Neural progenitor cell (in vitro differentiated cells): ENCODE measurements at regions not wholly inside any gene's neighbourhood (a gene's known extent, or its start where the extent isn't known, plus 50 kb on each side); places are given as distances from the start of the nearest gene placed in this dataset.
"Not testable (repeated sequence)": the region's sequence is repeated elsewhere in the genome, so short reads cannot be mapped to it uniquely, and the experiment has no call there.

ENCODE experiments used
- DNase-seq: peaks from one replicate; pipeline ENCODE4 v3.0.0-alpha.2; 2016; ENCODE audit warnings: low spot score
- H2AFZ ChIP-seq: fragments of 200-600 bp; sonication (generic); replicated peaks from 2 replicates; pipeline ENCODE4 v1.6.1; 2016; ENCODE audit warnings: antibody characterized with exemption
- H3F3A ChIP-seq: fragments of 200-600 bp; sonication (generic); 2 replicates; pipeline ENCODE4 v1.6.1; 2016; ENCODE audit warnings: antibody characterized with exemption, low read depth
- H3K27ac ChIP-seq: fragments of 200-600 bp; sonication (generic); 2 replicates; pipeline ENCODE4 v1.5.1; 2016; ENCODE audit warnings: mild to moderate bottlenecking
- H3K27me3 ChIP-seq: fragments of 200-600 bp; sonication (generic); 2 replicates; pipeline ENCODE4 v1.6.1; 2016; ENCODE audit warnings: mild to moderate bottlenecking, moderate library complexity
- H3K36me3 ChIP-seq: fragments of 200-600 bp; sonication (generic); 2 replicates; pipeline ENCODE4 v1.5.1; 2016
- H3K4me1 ChIP-seq: fragments of 200-600 bp; sonication (generic); 2 replicates; pipeline ENCODE4 v1.6.1; 2016; ENCODE audit warnings: mixed run types
- H3K4me2 ChIP-seq: fragments of 200-600 bp; sonication (generic); 2 replicates; pipeline ENCODE4 v1.6.1; 2016
- H3K4me3 ChIP-seq: fragments of 200-600 bp; sonication (generic); 2 replicates; pipeline ENCODE4 v1.5.1; 2016
- H3K79me2 ChIP-seq: fragments of 200-600 bp; sonication (generic); 2 replicates; pipeline ENCODE4 v1.6.1; 2016; ENCODE audit warnings: low read depth
- H3K9ac ChIP-seq: fragments of 200-600 bp; sonication (generic); 2 replicates; pipeline ENCODE4 v1.6.1; 2016
- H3K9me3 ChIP-seq: fragments of 200-600 bp; sonication (generic); 2 replicates; pipeline ENCODE4 v1.5.1; 2016; ENCODE audit warnings: low read depth
- H4K20me1 ChIP-seq: fragments of 200-600 bp; sonication (generic); 2 replicates; pipeline ENCODE4 v1.6.1; 2016; ENCODE audit warnings: low read depth
- H3K27ac Mint-ChIP-seq: 3 replicates; pipeline ENCODE4 v1.8.0; 2021; ENCODE audit warnings: mixed read lengths
- H3K27me3 Mint-ChIP-seq: 2 replicates; pipeline ENCODE4 v1.8.0; 2022; ENCODE audit warnings: low read depth, mild to moderate bottlenecking, inconsistent platforms, moderate library complexity, mixed read lengths; ENCODE audit not compliant: insufficient read depth
- H3K36me3 Mint-ChIP-seq: 3 replicates; pipeline ENCODE4 v1.8.0; 2021; ENCODE audit warnings: mixed read lengths
- H3K4me1 Mint-ChIP-seq: 3 replicates; pipeline ENCODE4 v1.8.0; 2021; ENCODE audit warnings: mixed read lengths
- H3K4me3 Mint-ChIP-seq: 3 replicates; pipeline ENCODE4 v1.8.0; 2021; ENCODE audit warnings: mild to moderate bottlenecking, moderate library complexity, mixed read lengths
- H3K9me3 Mint-ChIP-seq: 3 replicates; pipeline ENCODE4 v1.8.0; 2020; ENCODE audit warnings: mixed read lengths
- CTCF ChIP-seq: fragments of 200-600 bp; sonication (generic); IDR thresholded peaks from 2 replicates; pipeline ENCODE4 v1.5.1; 2017; ENCODE audit warnings: antibody characterized with exemption, mild to moderate bottlenecking
- EZH2 ChIP-seq: fragments of 200-600 bp; sonication (generic); IDR thresholded peaks from 2 replicates; pipeline ENCODE4 v1.6.1; 2017; ENCODE audit warnings: antibody characterized with exemption, mild to moderate bottlenecking, moderate library complexity
- EZH2phosphoT487 ChIP-seq: fragments of 200-600 bp; sonication (generic); IDR thresholded peaks from 2 replicates; pipeline ENCODE4 v1.6.1; 2017; ENCODE audit warnings: antibody characterized with exemption

GRCh38 chr12:114064497-114064896 is 98.4 kb upstream of the RBM19 start:
- Histone ChIP-seq H3K9ac (no peak overlapping the region), H2AFZ (no peak overlapping the region), H3K4me2 (no peak overlapping the region), H3K36me3 (no peaks in the 10 kb centered on the region), H3K4me3 (peak overlapping the region; percentile 36), H3K79me2 (no peaks in the 10 kb centered on the region), H3K27ac (no peak overlapping the region), H3F3A (no peaks in the 10 kb centered on the region), H3K4me1 (no peaks in the 10 kb centered on the region), H3K9me3 (no peaks in the 10 kb centered on the region), H4K20me1 (no peaks in the 10 kb centered on the region), H3K27me3 (peaks cover 61% of the 10 kb centered on the region)
- no peak for TF ChIP-seq CTCF
- peak; percentile 53 for TF ChIP-seq EZH2phosphoT487
- TF ChIP-seq EZH2, result peak; percentile 68
- DNase-seq, result no peak
- Mint-ChIP-seq H3K9me3 (no peaks in the 10 kb centered on the region), H3K36me3 (no peaks in the 10 kb centered on the region), H3K27me3 (peaks cover 28% of the 10 kb centered on the region), H3K27ac (no peak overlapping the region), H3K4me3 (no peak overlapping the region), H3K4me1 (no peaks in the 10 kb centered on the region)

- not testable (repeated sequence) for H3K36me3 ChIP-seq, H3F3A ChIP-seq, H3K9me3 Mint-ChIP-seq, H3K9ac ChIP-seq, H3K36me3 Mint-ChIP-seq, H4K20me1 ChIP-seq, H3K4me3 Mint-ChIP-seq, H3K27ac Mint-ChIP-seq, H2AFZ ChIP-seq, H3K79me2 ChIP-seq, H3K9me3 ChIP-seq, H3K4me1 Mint-ChIP-seq, DNase-seq, H3K27ac ChIP-seq, H3K4me1 ChIP-seq
- H3K27me3 Mint-ChIP-seq, result peaks cover 26% of the 10 kb centered on the region
- H3K4me3 ChIP-seq, result peak overlapping the region; percentile 36
- H3K27me3 ChIP-seq, result peaks cover 61% of the 10 kb centered on the region
- TF ChIP-seq EZH2phosphoT487 (peak; percentile 86), EZH2 (peak; percentile 89)
- peak overlapping the region; percentile 74 for H3K4me2 ChIP-seq
Measured at GRCh38 chr12:114064034-114064433, 97.9 kb upstream of the RBM19 start.

- H2AFZ ChIP-seq, result no peak overlapping the region
- H3K36me3 Mint-ChIP-seq, result no peaks in the 10 kb centered on the region
- H4K20me1 ChIP-seq, result no peaks in the 10 kb centered on the region
- no peaks in the 10 kb centered on the region for H3F3A ChIP-seq
- H3K79me2 ChIP-seq, result no peaks in the 10 kb centered on the region
- H3K4me1 Mint-ChIP-seq, result no peaks in the 10 kb centered on the region
- no peak overlapping the region for H3K27ac Mint-ChIP-seq
- H3K9ac ChIP-seq, result no peak overlapping the region
- H3K9me3 Mint-ChIP-seq, result no peaks in the 10 kb centered on the region
- H3K4me2 ChIP-seq, result peak overlapping the region; percentile 74
- TF ChIP-seq EZH2 (no peak), CTCF (no peak), EZH2phosphoT487 (no peak)
- DNase-seq, result no peak
- H3K27me3 ChIP-seq, result peaks cover 61% of the 10 kb centered on the region
- peak overlapping the region; percentile 36 for H3K4me3 ChIP-seq
- H3K36me3 ChIP-seq, result no peaks in the 10 kb centered on the region
- no peak overlapping the region for H3K27ac ChIP-seq
- H3K9me3 ChIP-seq, result no peaks in the 10 kb centered on the region
- no peak overlapping the region for H3K4me3 Mint-ChIP-seq
- H3K27me3 Mint-ChIP-seq, result peaks cover 26% of the 10 kb centered on the region
- no peaks in the 10 kb centered on the region for H3K4me1 ChIP-seq
Measured at GRCh38 chr12:114063435-114063834, 97.3 kb upstream of the RBM19 start.

GRCh38 chr12:114056351-114056750 is 90.2 kb upstream of the RBM19 start:
- not testable (repeated sequence) for H3K4me1 Mint-ChIP-seq, H3K9me3 ChIP-seq, H3K27ac ChIP-seq, H3K27me3 ChIP-seq, H3K9me3 Mint-ChIP-seq, H3K4me2 ChIP-seq, H3K4me3 Mint-ChIP-seq, DNase-seq, H3K79me2 ChIP-seq, H3F3A ChIP-seq, H3K36me3 ChIP-seq, H3K36me3 Mint-ChIP-seq, H3K27ac Mint-ChIP-seq, H3K4me3 ChIP-seq, H3K4me1 ChIP-seq, H3K9ac ChIP-seq, H2AFZ ChIP-seq, H4K20me1 ChIP-seq
- H3K27me3 Mint-ChIP-seq, result peaks cover 14% of the 10 kb centered on the region
